Suprapubic skin (tissue), 4 donors: ENCODE measurements at regions not wholly inside any gene's neighbourhood (a gene's known extent, or its start where the extent isn't known, plus 50 kb on each side); places are given as distances from the start of the nearest gene placed in this dataset.

Experiments
- DNase-seq, 2 donors: peaks; one replicate each; pipeline ENCODE4 v3.0.0-alpha.2; 2019; ENCODE audit warnings: low spot score in 2 of 2
- H3K27ac ChIP-seq: fragments of 200-600 bp; sonication (generic); one replicate; pipeline ENCODE4 v1.5.1; 2019
- H3K27me3 ChIP-seq: fragments of 200-600 bp; sonication (generic); one replicate; pipeline ENCODE4 v1.5.1; 2019
- H3K36me3 ChIP-seq: fragments of 200-600 bp; sonication (generic); one replicate; pipeline ENCODE4 v1.5.1; 2019
- H3K4me1 ChIP-seq: fragments of 200-600 bp; sonication (generic); one replicate; pipeline ENCODE4 v1.5.1; 2019
- H3K4me3 ChIP-seq: fragments of 200-600 bp; sonication (generic); one replicate; pipeline ENCODE4 v1.5.1; 2019; ENCODE audit warnings: mild to moderate bottlenecking
- H3K9me3 ChIP-seq: fragments of 200-600 bp; sonication (generic); one replicate; pipeline ENCODE4 v1.5.1; 2019
- EP300 ChIP-seq: sonication (generic); formaldehyde crosslinking; IDR thresholded peaks from one replicate; pipeline ENCODE4 v1.6.1; 2017; ENCODE audit warnings: antibody characterized with exemption
- POLR2A ChIP-seq, 2 donors: fragments of 450-650 bp; IDR thresholded peaks; one replicate each; pipeline ENCODE4 v1.6.1; 2017; ENCODE audit warnings: antibody characterized with exemption in 2 of 2, mild to moderate bottlenecking in 2 of 2, moderate library complexity in 2 of 2
- POLR2AphosphoS5 ChIP-seq, 3 donors: sonication (generic); formaldehyde crosslinking; IDR thresholded peaks; one replicate each; pipeline ENCODE4 v1.6.1; 2017; ENCODE audit warnings: antibody characterized with exemption in 3 of 3
- WGBS: methylation state at CpG from one replicate; pipeline ENCODE4 v1.1.5; 2018; 5-methylcytosine and 5-hydroxymethylcytosine counted together
- TF ChIP-seq, protein P1 (sequence below), 2 donors: fragments of 200-600 bp in 1 of 2; fragments of 450-650 bp in 1 of 2; sonication (generic) in 1 of 2; IDR thresholded peaks; one replicate each; pipeline ENCODE4 v1.5.1; 2016 to 2019; ENCODE audit warnings: antibody characterized with exemption in 2 of 2, mild to moderate bottlenecking in 1 of 2, moderate library complexity in 1 of 2

GRCh38 chr3:8451696-8452095 is 49.9 kb upstream of the LMCD1 start:
- H3K27me3 ChIP-seq, result no peaks in the 10 kb centered on the region
- H3K27ac ChIP-seq, result no peak overlapping the region
- no peaks in the 10 kb centered on the region for H3K36me3 ChIP-seq
- TF ChIP-seq, protein P1, sequence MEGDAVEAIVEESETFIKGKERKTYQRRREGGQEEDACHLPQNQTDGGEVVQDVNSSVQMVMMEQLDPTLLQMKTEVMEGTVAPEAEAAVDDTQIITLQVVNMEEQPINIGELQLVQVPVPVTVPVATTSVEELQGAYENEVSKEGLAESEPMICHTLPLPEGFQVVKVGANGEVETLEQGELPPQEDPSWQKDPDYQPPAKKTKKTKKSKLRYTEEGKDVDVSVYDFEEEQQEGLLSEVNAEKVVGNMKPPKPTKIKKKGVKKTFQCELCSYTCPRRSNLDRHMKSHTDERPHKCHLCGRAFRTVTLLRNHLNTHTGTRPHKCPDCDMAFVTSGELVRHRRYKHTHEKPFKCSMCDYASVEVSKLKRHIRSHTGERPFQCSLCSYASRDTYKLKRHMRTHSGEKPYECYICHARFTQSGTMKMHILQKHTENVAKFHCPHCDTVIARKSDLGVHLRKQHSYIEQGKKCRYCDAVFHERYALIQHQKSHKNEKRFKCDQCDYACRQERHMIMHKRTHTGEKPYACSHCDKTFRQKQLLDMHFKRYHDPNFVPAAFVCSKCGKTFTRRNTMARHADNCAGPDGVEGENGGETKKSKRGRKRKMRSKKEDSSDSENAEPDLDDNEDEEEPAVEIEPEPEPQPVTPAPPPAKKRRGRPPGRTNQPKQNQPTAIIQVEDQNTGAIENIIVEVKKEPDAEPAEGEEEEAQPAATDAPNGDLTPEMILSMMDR (IDR thresholded peaks at IDR 0.05), result no peak
- TF ChIP-seq EP300 (no peak), POLR2AphosphoS5 (IDR thresholded peaks at IDR 0.05) (no peak), POLR2A (IDR thresholded peaks at IDR 0.05) (no peak)
- H3K4me3 ChIP-seq, result no peak overlapping the region
- H3K9me3 ChIP-seq, result no peaks in the 10 kb centered on the region
- no peak for DNase-seq
- 69% methylated on average over 4 of the region's 4 CpGs for WGBS
- H3K4me1 ChIP-seq, result no peaks in the 10 kb centered on the region
